ENCODE measurements at regions not wholly inside any gene's neighbourhood (a gene's known extent, or its start where the extent isn't known, plus 50 kb on each side); places are given as distances from the start of the nearest gene placed in this dataset.
A peak's percentile ranks its signal among the peaks of the same experiment; 100 is the strongest.

- ChIA-PET CTCF (no interaction called here), POLR2A (no interaction called here)
- DNase-seq (ENCODE audit: extremely low spot score): peak; percentile 1
- no peak for TF ChIP-seq SP1 (IDR thresholded peaks at IDR 0.05)
- TF ChIP-seq BHLHE40 (IDR thresholded peaks at IDR 0.05; ENCODE audit: borderline replicate concordance): no peak
- no peak for TF ChIP-seq NFRKB (IDR thresholded peaks at IDR 0.05)
- no peak for TF ChIP-seq ZNF384 (IDR thresholded peaks at IDR 0.05)
- TF ChIP-seq L3MBTL2 (conservative IDR thresholded peaks at IDR 0.05): no peak
- TF ChIP-seq FOXM1 (IDR thresholded peaks at IDR 0.05; ENCODE audit: borderline replicate concordance): no peak
- TF ChIP-seq TARDBP (IDR thresholded peaks at IDR 0.05): no peak
- no peak for TF ChIP-seq PKNOX1 (IDR thresholded peaks at IDR 0.05)
- no peak for TF ChIP-seq ARNT (IDR thresholded peaks at IDR 0.05)
- no peak for TF ChIP-seq CTBP1 (IDR thresholded peaks at IDR 0.05; ENCODE audit: borderline replicate concordance)
- no peak for TF ChIP-seq HDGF (IDR thresholded peaks at IDR 0.05; ENCODE audit: borderline replicate concordance)
- TF ChIP-seq SUZ12 (IDR thresholded peaks at IDR 0.05): no peak
- TF ChIP-seq FOXK2 (IDR thresholded peaks at IDR 0.05): no peak
- no peak for TF ChIP-seq FOXA1 (IDR thresholded peaks at IDR 0.05)
- no peak for TF ChIP-seq LEF1 (IDR thresholded peaks at IDR 0.05; ENCODE audit: borderline replicate concordance)
- TF ChIP-seq ELF4 (IDR thresholded peaks at IDR 0.05): no peak
These were observed 959.4 kb upstream of the GYPC start for GRCh38 chr2:125696560-125696959.

GRCh38 chr2:125698280-125698679 is 957.7 kb upstream of the GYPC start:
- no peak for DNase-seq (ENCODE audit: extremely low spot score)
- TF ChIP-seq HDGF (IDR thresholded peaks at IDR 0.05; ENCODE audit: borderline replicate concordance): no peak
- TF ChIP-seq ZNF384 (IDR thresholded peaks at IDR 0.05): no peak
- no peak for TF ChIP-seq ELF4 (IDR thresholded peaks at IDR 0.05)
- TF ChIP-seq L3MBTL2 (conservative IDR thresholded peaks at IDR 0.05): no peak
- no peak for TF ChIP-seq FOXM1 (IDR thresholded peaks at IDR 0.05; ENCODE audit: borderline replicate concordance)
- no peak for TF ChIP-seq BHLHE40 (IDR thresholded peaks at IDR 0.05; ENCODE audit: borderline replicate concordance)
- TF ChIP-seq SUZ12 (IDR thresholded peaks at IDR 0.05): no peak
- TF ChIP-seq ARNT (IDR thresholded peaks at IDR 0.05): no peak
- POLR2A ChIA-PET: no interaction called here
- CTCF ChIA-PET: no interaction called here

GRCh38 chr2:125701070-125701469 is 954.9 kb upstream of the GYPC start:
- TF ChIP-seq ARNT (IDR thresholded peaks at IDR 0.05): no peak
- TF ChIP-seq SUZ12 (IDR thresholded peaks at IDR 0.05): no peak
- no peak for TF ChIP-seq NFRKB (IDR thresholded peaks at IDR 0.05)
- TF ChIP-seq FOXA1 (IDR thresholded peaks at IDR 0.05): no peak
- no peak for TF ChIP-seq HDGF (IDR thresholded peaks at IDR 0.05; ENCODE audit: borderline replicate concordance)
- TF ChIP-seq LEF1 (IDR thresholded peaks at IDR 0.05; ENCODE audit: borderline replicate concordance): no peak
- TF ChIP-seq L3MBTL2 (conservative IDR thresholded peaks at IDR 0.05): no peak
- TF ChIP-seq FOXK2 (IDR thresholded peaks at IDR 0.05): no peak
- no peak for TF ChIP-seq CTBP1 (IDR thresholded peaks at IDR 0.05; ENCODE audit: borderline replicate concordance)
- no peak for TF ChIP-seq PKNOX1 (IDR thresholded peaks at IDR 0.05)
- no peak for TF ChIP-seq BHLHE40 (IDR thresholded peaks at IDR 0.05; ENCODE audit: borderline replicate concordance)
- no peak for TF ChIP-seq TARDBP (IDR thresholded peaks at IDR 0.05)
- TF ChIP-seq SP1 (IDR thresholded peaks at IDR 0.05): no peak
- no peak for DNase-seq (ENCODE audit: extremely low spot score)
- ChIA-PET POLR2A (no interaction called here), CTCF (no interaction called here)

GRCh38 chr2:125707611-125708010 is 948.3 kb upstream of the GYPC start:
- POLR2A ChIA-PET: no interaction called here
- CTCF ChIA-PET: no interaction called here
- TF ChIP-seq TARDBP (IDR thresholded peaks at IDR 0.05) (no peak), SP1 (IDR thresholded peaks at IDR 0.05) (no peak), FOXA1 (IDR thresholded peaks at IDR 0.05) (no peak), BHLHE40 (IDR thresholded peaks at IDR 0.05; ENCODE audit: borderline replicate concordance) (no peak), ARNT (IDR thresholded peaks at IDR 0.05) (no peak), NFRKB (IDR thresholded peaks at IDR 0.05) (no peak), ZNF384 (IDR thresholded peaks at IDR 0.05) (no peak), FOXK2 (IDR thresholded peaks at IDR 0.05) (no peak), L3MBTL2 (conservative IDR thresholded peaks at IDR 0.05) (no peak), CTBP1 (IDR thresholded peaks at IDR 0.05; ENCODE audit: borderline replicate concordance) (no peak), ELF4 (IDR thresholded peaks at IDR 0.05) (no peak), LEF1 (IDR thresholded peaks at IDR 0.05; ENCODE audit: borderline replicate concordance) (no peak), HDGF (IDR thresholded peaks at IDR 0.05; ENCODE audit: borderline replicate concordance) (no peak)
- no peak for DNase-seq (ENCODE audit: extremely low spot score)

- CTCF ChIA-PET: no interaction called here
- no peak for DNase-seq (ENCODE audit: extremely low spot score)
- TF ChIP-seq SP1 (IDR thresholded peaks at IDR 0.05) (no peak), FOXM1 (IDR thresholded peaks at IDR 0.05; ENCODE audit: borderline replicate concordance) (no peak), FOXK2 (IDR thresholded peaks at IDR 0.05) (no peak), PKNOX1 (IDR thresholded peaks at IDR 0.05) (no peak), CTBP1 (IDR thresholded peaks at IDR 0.05; ENCODE audit: borderline replicate concordance) (no peak), NFRKB (IDR thresholded peaks at IDR 0.05) (no peak), ZNF384 (IDR thresholded peaks at IDR 0.05) (no peak), SUZ12 (IDR thresholded peaks at IDR 0.05) (no peak), ARNT (IDR thresholded peaks at IDR 0.05) (no peak)
- POLR2A ChIA-PET: no interaction called here
These were observed 945.4 kb upstream of the GYPC start for GRCh38 chr2:125710561-125710960.

- no peak for DNase-seq (ENCODE audit: extremely low spot score)
- POLR2A ChIA-PET: no interaction called here
- TF ChIP-seq FOXA1 (IDR thresholded peaks at IDR 0.05) (no peak), SP1 (IDR thresholded peaks at IDR 0.05) (no peak)
- CTCF ChIA-PET: no interaction called here
These were observed 944.9 kb upstream of the GYPC start for GRCh38 chr2:125711075-125711474.

- CTCF ChIA-PET: no interaction called here
- no peak for DNase-seq (ENCODE audit: extremely low spot score)
- POLR2A ChIA-PET: no interaction called here
- TF ChIP-seq ARNT (IDR thresholded peaks at IDR 0.05) (no peak), FOXK2 (IDR thresholded peaks at IDR 0.05) (no peak), HDGF (IDR thresholded peaks at IDR 0.05; ENCODE audit: borderline replicate concordance) (no peak)
These were observed 942.4 kb upstream of the GYPC start for GRCh38 chr2:125713533-125713932.

Data from HEK293T (cell line).